ENCODE measurements at regions not wholly inside any gene's neighbourhood (a gene's known extent, or its start where the extent isn't known, plus 50 kb on each side); places are given as distances from the start of the nearest gene placed in this dataset.
"Not testable (repeated sequence)": the region's sequence is repeated elsewhere in the genome, so short reads cannot be mapped to it uniquely, and the experiment has no call there.

GRCh38 chr13:50618206-50618605 lies 225.3 kb downstream of the DLEU7 start:
- DNase-seq: no peak

DNA sequence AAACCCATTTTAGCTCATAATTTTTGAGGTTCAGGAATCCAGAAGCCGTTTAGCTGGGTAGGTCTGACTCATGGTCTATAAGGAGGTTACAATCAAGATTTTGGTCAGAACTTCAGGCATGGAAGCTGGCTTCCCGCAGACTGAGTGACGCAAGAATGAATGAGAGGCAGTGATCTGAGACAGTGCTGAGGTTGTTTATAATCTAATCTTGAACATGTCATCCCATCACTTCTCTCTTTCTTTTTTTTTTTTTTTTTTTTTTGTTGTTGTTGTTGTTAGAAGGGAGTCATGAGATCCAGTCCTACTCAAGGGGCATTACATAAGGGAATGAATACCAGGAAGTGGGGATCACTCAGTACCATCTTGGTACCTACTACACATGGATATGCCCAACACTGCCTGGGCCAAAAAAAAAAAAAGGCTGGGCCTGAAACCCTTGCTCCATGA lies 217.4 kb downstream of the DLEU7 start:
- DNase-seq: no peak

DNA sequence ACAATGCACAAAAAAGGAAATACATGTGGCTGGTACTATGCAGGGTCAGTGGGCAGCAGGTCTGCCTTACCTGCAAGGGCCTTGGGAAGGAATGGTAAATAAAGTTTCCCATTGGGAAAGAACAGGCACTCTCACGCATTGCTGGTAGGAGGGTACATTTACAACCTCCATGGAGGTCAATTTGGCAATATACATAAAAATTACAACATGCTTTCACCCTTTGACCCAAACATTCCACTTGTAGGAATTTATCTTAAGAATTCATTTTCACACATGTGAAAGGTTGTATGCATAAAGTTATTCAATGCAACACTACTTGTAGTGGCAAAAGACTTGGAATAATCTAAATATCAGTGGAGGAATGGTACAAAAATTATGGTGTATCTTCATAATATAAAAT lies 216.4 kb downstream of the DLEU7 start:
- DNase-seq: no peak

GRCh38 chr13:50628512-50628911 lies 215.0 kb downstream of the DLEU7 start:
- DNase-seq: not testable (repeated sequence)

- DNase-seq: no peak
These were observed 214.0 kb downstream of the DLEU7 start for GRCh38 chr13:50629497-50629896.

- DNase-seq: no peak
These were observed 213.5 kb downstream of the DLEU7 start for GRCh38 chr13:50629966-50630365.

DNA sequence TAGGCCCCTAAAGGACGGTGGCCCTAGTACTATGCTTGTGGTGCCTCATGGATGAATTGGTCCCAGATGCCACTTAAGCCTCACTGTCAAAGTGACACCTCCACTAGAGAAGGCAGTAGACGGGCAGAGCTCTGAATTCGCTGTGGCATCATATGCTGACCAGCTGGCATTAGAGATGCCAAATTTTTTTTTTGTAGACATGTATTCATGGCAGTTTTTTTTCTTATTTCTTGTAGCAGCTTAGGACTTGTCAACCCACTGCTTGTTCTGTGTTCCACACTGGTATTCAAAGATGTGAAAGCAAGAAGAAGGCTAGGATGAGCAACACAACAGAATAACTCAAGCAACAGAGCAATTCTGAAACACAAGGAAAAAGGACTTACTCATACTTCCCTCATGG lies 212.5 kb downstream of the DLEU7 start:
- DNase-seq: no peak

DNA sequence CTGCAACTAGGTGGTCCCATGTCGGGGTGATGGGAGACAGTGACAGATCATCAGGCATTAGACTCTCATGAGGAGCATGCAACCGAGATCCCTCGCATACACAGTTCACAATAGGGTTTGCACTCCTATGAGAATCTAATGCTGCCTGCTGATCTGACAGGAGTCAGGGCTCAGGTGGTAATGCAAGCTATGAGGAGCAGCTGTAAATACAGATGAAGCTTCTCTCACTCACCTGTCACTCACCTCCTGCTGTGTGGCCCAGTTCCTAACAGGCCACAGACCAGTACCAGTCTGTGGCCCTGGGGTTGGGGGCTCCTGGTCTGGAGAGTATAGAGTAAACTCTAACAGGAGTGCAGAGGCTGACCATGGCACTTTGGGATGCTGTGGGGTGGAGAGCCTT lies 209.2 kb downstream of the DLEU7 start:
- DNase-seq: no peak

- no peak for DNase-seq
These were observed 208.0 kb downstream of the DLEU7 start for GRCh38 chr13:50635504-50635903.

- DNase-seq: no peak
These were observed 207.3 kb downstream of the DLEU7 start for GRCh38 chr13:50636007-50636704.

- no peak for DNase-seq
These were observed 200.4 kb downstream of the DLEU7 start for GRCh38 chr13:50643060-50643459.

DNA sequence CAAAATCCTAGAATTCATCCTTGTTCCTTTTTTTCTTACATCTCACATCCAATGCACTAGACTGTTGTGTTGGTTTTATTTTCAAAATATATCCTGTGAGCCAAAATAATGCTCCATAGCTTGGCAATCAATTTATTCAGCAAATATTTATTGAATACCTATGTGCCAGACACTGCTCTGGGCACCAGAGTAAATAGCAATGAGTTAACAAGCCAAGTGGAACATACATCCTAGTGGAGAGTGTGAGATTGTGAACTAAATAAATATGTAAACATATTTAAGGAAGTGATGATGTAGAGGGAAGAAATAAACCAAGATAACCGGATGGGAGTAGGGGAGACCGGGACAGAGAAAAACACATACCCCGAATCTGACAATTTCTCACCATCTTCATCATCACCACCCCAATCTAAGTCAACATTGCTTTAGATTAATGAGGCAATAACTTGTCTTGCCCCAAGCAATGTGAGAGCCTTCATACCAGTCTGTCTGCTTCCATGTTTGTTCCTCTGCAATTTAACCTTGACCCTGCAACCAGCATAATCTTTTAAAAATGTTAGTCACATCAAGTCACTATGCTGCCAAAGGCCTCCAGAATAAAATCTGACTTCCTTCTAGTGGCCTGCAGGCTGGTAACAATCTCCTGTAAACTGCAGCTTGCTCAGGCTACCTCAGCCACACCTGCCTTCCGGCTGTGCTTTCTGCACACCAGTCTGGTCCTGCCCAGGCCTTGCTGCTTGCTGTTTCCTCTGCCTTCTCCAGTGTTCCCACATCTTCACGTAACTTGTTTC lies 199.2 kb downstream of the DLEU7 start:
- DNase-seq: no peak

DNA sequence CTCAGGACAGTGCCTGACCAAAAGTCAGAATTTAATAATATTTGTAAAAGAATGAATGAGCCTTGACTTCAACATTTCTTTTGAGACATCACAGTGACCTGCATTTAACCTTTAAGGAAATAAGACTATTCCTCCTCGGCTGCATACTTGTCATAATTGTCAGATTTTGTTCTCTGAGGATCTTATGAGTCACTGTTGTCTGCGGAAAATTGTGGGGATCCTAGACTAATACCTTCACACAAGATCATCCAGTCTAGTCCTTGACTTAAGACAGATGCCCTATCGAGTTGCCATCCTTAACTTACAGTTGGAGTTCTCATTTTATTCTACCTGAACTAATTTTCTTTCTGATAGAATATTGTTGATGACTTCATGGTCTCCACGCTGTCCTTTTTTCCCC lies 198.4 kb downstream of the DLEU7 start:
- DNase-seq: no peak

DNA sequence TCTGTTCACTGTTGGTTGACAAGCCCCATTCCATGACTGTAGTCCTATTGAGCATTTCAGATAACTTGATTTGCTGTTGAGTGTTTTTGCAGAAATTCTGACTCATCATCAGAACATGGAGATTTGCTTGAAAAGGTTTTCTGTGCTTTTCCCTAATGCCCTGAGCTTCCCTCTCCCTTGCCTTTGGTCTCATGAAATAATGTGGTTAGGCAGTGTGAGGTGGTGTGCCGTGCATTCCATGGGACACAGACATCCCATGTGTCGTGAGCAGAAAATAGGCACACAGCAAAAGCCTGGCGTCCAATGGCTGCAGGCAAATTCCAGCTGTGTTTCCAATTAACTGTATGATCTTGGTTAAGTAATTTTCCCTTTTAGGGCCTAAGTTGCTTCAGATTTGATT lies 197.4 kb downstream of the DLEU7 start:
- no peak for DNase-seq

DNA sequence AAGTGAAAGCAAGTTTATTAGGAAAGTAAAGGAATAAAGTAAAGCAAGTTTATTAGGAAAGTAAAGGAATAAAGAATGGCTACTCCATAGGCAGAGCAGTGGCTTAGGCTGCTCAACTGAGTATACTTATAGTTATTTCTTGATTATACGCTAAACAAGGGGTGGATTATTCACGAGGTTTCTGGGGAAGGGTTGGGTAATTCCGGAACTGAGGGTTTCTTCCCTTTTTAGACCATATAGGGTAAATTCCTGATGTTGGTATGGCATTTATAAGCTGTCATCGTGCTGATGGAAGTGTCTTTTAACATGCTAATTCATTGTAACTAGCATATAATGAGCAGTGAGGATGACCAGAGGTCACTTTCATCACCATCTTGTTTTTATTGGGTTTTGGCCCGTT lies 194.3 kb downstream of the DLEU7 start:
- no peak for DNase-seq

DNA sequence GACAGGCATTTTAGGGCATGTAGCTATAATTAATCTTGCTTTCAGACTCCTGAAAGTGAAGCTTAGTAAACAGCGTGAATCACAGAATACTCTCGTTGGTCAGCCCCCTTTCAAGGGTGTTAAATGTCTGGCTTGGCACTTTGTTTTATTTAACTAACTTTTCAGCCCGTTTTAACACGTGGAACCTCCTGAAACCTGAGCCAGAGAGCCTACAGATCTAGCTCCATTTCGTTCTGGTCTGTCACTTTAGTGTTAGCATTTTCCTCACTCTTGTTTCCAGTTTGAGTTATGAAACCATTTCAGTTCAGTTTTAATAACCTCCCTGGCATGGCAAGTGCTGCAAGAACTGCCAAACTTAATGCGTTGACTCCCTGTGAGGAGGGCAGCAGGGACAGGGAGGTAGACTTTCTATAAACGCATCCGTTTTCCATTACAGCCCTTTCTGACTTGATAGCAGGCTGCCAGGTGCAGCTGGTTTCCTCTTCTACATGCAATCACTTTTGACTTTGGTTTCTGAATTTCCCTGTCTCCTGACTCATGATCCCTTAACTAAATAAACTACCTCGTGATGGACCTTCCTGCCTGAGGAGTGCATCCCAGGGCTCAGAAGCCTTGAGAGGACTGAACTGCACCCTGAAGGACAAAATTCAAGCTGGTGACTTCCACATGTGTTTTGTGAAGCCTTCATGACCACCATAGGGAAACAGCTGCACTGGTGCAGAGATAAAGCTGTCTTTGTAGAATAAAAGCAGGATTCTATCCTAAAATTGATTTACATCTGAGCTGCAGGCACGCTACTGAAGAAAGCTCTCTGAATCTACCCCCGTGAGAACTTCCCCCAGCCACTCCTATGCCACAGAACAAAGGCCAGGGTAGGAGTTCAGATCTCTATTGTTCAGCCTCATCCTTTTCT lies 192.6 kb downstream of the DLEU7 start:
- DNase-seq: no peak

GRCh38 chr13:50651922-50652321 lies 191.6 kb downstream of the DLEU7 start:
- no peak for DNase-seq

- no peak for DNase-seq
These were observed 189.2 kb downstream of the DLEU7 start for GRCh38 chr13:50654331-50654730.

GRCh38 chr13:50661881-50662280 lies 181.6 kb downstream of the DLEU7 start:
- not testable (repeated sequence) for DNase-seq

- DNase-seq: no peak
These were observed 178.5 kb downstream of the DLEU7 start for GRCh38 chr13:50664951-50665350.

DNA sequence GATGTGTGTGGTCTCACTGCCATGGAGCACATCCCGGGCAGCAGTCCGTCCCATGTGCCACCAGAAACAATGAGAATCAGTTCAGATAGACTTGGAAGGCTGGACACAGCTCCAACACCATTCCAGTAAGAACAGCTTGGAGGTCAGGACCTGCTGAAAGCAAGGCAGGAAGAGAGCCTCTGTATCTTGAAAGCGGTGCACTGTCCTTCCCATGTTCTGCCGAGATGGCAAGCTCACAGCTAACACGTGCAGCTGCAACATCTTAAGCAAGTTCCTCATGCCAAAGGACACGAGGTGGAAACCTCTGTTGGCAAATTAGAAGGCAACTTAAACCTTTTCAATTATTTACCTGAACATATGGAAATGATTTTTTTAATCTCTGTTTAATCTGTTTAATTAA lies 175.4 kb downstream of the DLEU7 start:
- no peak for DNase-seq

GRCh38 chr13:50668691-50669271 lies 174.7 kb downstream of the DLEU7 start:
- no peak for DNase-seq

DNA sequence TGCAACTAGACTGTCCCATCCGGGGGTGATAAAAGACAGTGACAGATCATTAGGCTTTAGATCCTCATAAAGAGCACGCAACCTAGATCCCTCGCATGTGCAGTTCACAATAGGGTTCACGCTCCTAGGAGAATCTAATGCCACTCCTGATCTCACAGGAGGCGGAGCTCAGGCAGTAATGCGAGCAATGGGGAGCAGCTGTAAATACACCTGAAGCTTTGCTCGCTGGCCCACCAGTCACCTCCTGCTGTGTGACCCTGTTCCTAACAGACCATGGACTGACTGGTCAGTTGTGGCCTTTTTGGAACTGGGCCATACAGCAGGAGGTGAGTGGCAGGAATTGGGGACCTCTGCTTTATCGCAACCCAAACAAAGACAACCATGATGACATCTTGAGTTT lies 173.2 kb downstream of the DLEU7 start:
- DNase-seq: no peak

Measured in stimulated activated CD4-positive, alpha-beta T cell treated with anti-CD3 and anti-CD28 coated beads, Interleukin-12 subunit alpha, Interleukin-12 subunit beta, amount 100 ng/mL, for 4 hours (primary cell).